IMR-90 (cell line): ENCODE measurements at regions not wholly inside any gene's neighbourhood (a gene's known extent, or its start where the extent isn't known, plus 50 kb on each side); places are given as distances from the start of the nearest gene placed in this dataset.
"Not testable (repeated sequence)": the region's sequence is repeated elsewhere in the genome, so short reads cannot be mapped to it uniquely, and the experiment has no call there.

Source experiments
- ATAC-seq: fragments of 200-7000 bp; cut with Tn5 transposase; 2 replicates; pipeline ENCODE4 v1.9.1; 2020; ENCODE audit warnings: low read depth, mild to moderate bottlenecking, moderate library complexity
- BruUV-seq: library from RNA; stranded (reverse); fragments of 400-500 nt; replicated peaks from 2 replicates; lab custom pipeline; 2021; lab: Mats Ljungman, UMichigan
- CTCF ChIA-PET: fragments of 300-600 bp; formaldehyde crosslinking; extraction: SDS; loops from one replicate; lab custom pipeline; 2021; ENCODE audit warnings: antibody characterized with exemption; lab: Yijun Ruan, JAX
- POLR2A ChIA-PET: fragments of 300-600 bp; sonication (Branson Sonifier 250); formaldehyde crosslinking; loops from one replicate; lab custom pipeline; 2022; ENCODE audit warnings: antibody characterized with exemption; ENCODE audit not compliant: unreplicated experiment; lab: Charles Lee
- DNase-seq: peaks from one replicate; pipeline ENCODE4 v3.0.0; 2013
- H2AFZ ChIP-seq: replicated peaks from 2 replicates; pipeline ENCODE3; 2013; ENCODE audit warnings: low read length, mild to moderate bottlenecking; ENCODE audit not compliant: poor library complexity
- H2AK5ac ChIP-seq: 2 replicates; pipeline ENCODE4 v1.6.1; 2013; ENCODE audit warnings: low read depth, low read length, inconsistent platforms
- H2AK9ac ChIP-seq: replicated peaks from 2 replicates; pipeline ENCODE3; 2013; ENCODE audit warnings: mild to moderate bottlenecking, low read depth, low read length, moderate library complexity; ENCODE audit not compliant: poor library complexity
- H2BK120ac ChIP-seq: 2 replicates; pipeline ENCODE4 v1.6.1; 2013; ENCODE audit warnings: low read depth, low read length, inconsistent platforms
- H2BK15ac ChIP-seq: 3 replicates; pipeline ENCODE4 v1.6.1; 2013; ENCODE audit warnings: low read depth, low read length, inconsistent platforms
- H2BK20ac ChIP-seq: 2 replicates; pipeline ENCODE4 v1.6.1; 2013; ENCODE audit warnings: low read depth, mild to moderate bottlenecking, inconsistent platforms, low read length, moderate library complexity
- H2BK5ac ChIP-seq: 2 replicates; pipeline ENCODE4 v1.6.1; 2013; ENCODE audit warnings: mild to moderate bottlenecking, low read depth, low read length, inconsistent platforms; ENCODE audit not compliant: poor library complexity, severe bottlenecking
- H3K14ac ChIP-seq: replicated peaks from 2 replicates; pipeline ENCODE4 v1.6.1; 2013; ENCODE audit warnings: low read depth, low read length, inconsistent platforms
- H3K18ac ChIP-seq: 2 replicates; pipeline ENCODE4 v1.6.1; 2013; ENCODE audit warnings: low read depth, low read length, control low read depth
- H3K23ac ChIP-seq: 2 replicates; pipeline ENCODE4 v1.6.1; 2013; ENCODE audit warnings: low read depth, low read length, inconsistent platforms
- H3K27ac ChIP-seq: 2 replicates; pipeline ENCODE4 v1.5.1; 2013; ENCODE audit warnings: mild to moderate bottlenecking, control low read depth, low read length; ENCODE audit not compliant: insufficient read depth
- H3K27me3 ChIP-seq: 2 replicates; pipeline ENCODE4 v1.6.1; 2013; ENCODE audit warnings: low read length; ENCODE audit not compliant: control insufficient read depth, insufficient read depth
- H3K36me3 ChIP-seq: 2 replicates; pipeline ENCODE4 v1.6.1; 2013; ENCODE audit warnings: low read length, mixed read lengths; ENCODE audit not compliant: control insufficient read depth, insufficient read depth
- H3K4ac ChIP-seq: 2 replicates; pipeline ENCODE4 v1.6.1; 2013; ENCODE audit warnings: low read depth, low read length, inconsistent platforms
- H3K4me1 ChIP-seq: 2 replicates; pipeline ENCODE4 v1.6.1; 2013; ENCODE audit warnings: low read length, mixed read lengths; ENCODE audit not compliant: control insufficient read depth, insufficient read depth
- H3K4me2 ChIP-seq: 2 replicates; pipeline ENCODE4 v1.6.1; 2013; ENCODE audit warnings: low read depth, mild to moderate bottlenecking, control low read depth, low read length, moderate library complexity
- H3K4me3 ChIP-seq: 2 replicates; pipeline ENCODE4 v1.5.1; 2013; ENCODE audit warnings: low read depth, mild to moderate bottlenecking, control low read depth, low read length, moderate library complexity; ENCODE audit not compliant: insufficient read depth
- H3K56ac ChIP-seq: 2 replicates; pipeline ENCODE4 v1.6.1; 2013; ENCODE audit warnings: low read length, inconsistent platforms; ENCODE audit not compliant: insufficient read depth; ENCODE audit errors: extremely low read depth
- H3K79me1 ChIP-seq, 2 experiments: 2 replicates each; pipeline ENCODE4 v1.6.1; 2013; ENCODE audit warnings: low read length in 2 of 2, inconsistent platforms in 1 of 2, low read depth in 1 of 2
- H3K9ac ChIP-seq: 2 replicates; pipeline ENCODE4 v1.6.1; 2013; ENCODE audit warnings: low read depth, low read length, control low read depth
- H3K9me1 ChIP-seq: 2 replicates; pipeline ENCODE4 v1.6.1; 2013; ENCODE audit warnings: low read length, inconsistent platforms; ENCODE audit not compliant: insufficient read depth
- H3K9me3 ChIP-seq: 2 replicates; pipeline ENCODE4 v1.6.1; 2013; ENCODE audit warnings: low read length; ENCODE audit not compliant: control insufficient read depth, insufficient read depth
- H4K20me1 ChIP-seq: 2 replicates; pipeline ENCODE4 v1.6.1; 2013; ENCODE audit warnings: low read length, inconsistent platforms; ENCODE audit not compliant: insufficient read depth
- H4K5ac ChIP-seq: 2 replicates; pipeline ENCODE4 v1.6.1; 2013; ENCODE audit warnings: mild to moderate bottlenecking, low read depth, low read length, control low read depth
- H4K8ac ChIP-seq, 2 experiments: 2 replicates each; pipeline ENCODE4 v1.6.1; 2013; ENCODE audit warnings: low read depth in 2 of 2, low read length in 2 of 2, control low read depth in 1 of 2, inconsistent platforms in 1 of 2
- H4K91ac ChIP-seq: 2 replicates; pipeline ENCODE4 v1.6.1; 2013; ENCODE audit warnings: low read depth, low read length, inconsistent platforms; ENCODE audit not compliant: insufficient read depth
- WGBS, 2 experiments: methylation state at CpG; one replicate each; pipeline versions ENCODE4 v1.1.5 to v1.1.7; 2013; ENCODE audit warnings: missing lambda C conversion rate in 2 of 2; ENCODE audit not compliant: insufficient read length in 1 of 2; ENCODE audit errors: extremely low coverage in 2 of 2; 5-methylcytosine and 5-hydroxymethylcytosine counted together
- dilution Hi-C: fragments of 300-500 bp; cut with HindIII; formaldehyde crosslinking; loops from one replicate; pipeline ENCODE4 v1.14.3; 2018; ENCODE audit warnings: low sequenced_read_pairs; ENCODE audit not compliant: unreplicated experiment
- in situ Hi-C: fragments of 300-500 bp; cut with MboI; formaldehyde crosslinking; loops from 3 replicates; pipeline ENCODE4 v1.14.3; 2019; ENCODE audit warnings: low sequenced_read_pairs, inconsistent platforms, mixed read lengths
- intact Hi-C: fragments of 100-400 bp; cut with micrococcal nuclease; formaldehyde crosslinking; loops from 2 replicates; pipeline ENCODE4 v1.10.0; 2022

GRCh38 chr11:87784862-87785261, 390.4 kb downstream of the RAB38 start:
- H2BK20ac ChIP-seq, H2AK5ac ChIP-seq, H4K20me1 ChIP-seq, in situ Hi-C loops, H3K27ac ChIP-seq, H2BK5ac ChIP-seq, H2AFZ ChIP-seq, H3K14ac ChIP-seq, CTCF ChIA-PET, ATAC-seq, H3K4ac ChIP-seq, H3K9ac ChIP-seq, H3K4me2 ChIP-seq, DNase-seq, BruUV-seq, POLR2A ChIA-PET, H3K9me3 ChIP-seq, H2AK9ac ChIP-seq, H3K56ac ChIP-seq, H3K4me1 ChIP-seq, H4K5ac ChIP-seq, H3K27me3 ChIP-seq, H2BK120ac ChIP-seq, H4K91ac ChIP-seq, H2BK15ac ChIP-seq, H4K8ac ChIP-seq, dilution Hi-C loops, H3K36me3 ChIP-seq, intact Hi-C loops, H3K23ac ChIP-seq, H3K18ac ChIP-seq, H3K9me1 ChIP-seq, H3K79me1 ChIP-seq, H3K4me3 ChIP-seq: not testable (repeated sequence)
- WGBS, 2 experiments, result 82% methylated on average over 2 of the region's 7 CpGs; no CpG with 5 or more reads in 1 of the 2 experiments
